ENCODE measurements at regions not wholly inside any gene's neighbourhood (a gene's known extent, or its start where the extent isn't known, plus 50 kb on each side); places are given as distances from the start of the nearest gene placed in this dataset.

- peak in 1 of 3 donors; percentile 4 for DNase-seq
- Histone ChIP-seq H3K4me1 (ENCODE audit: control insufficient read depth in 5 of 5, insufficient read depth in 5 of 5, low read length in 5 of 5) (peaks cover 0 to 4% (median 0%) of the 10 kb centered on the region in 5 donors), H3K27me3 (ENCODE audit: control insufficient read depth in 3 of 3, insufficient read depth in 3 of 3, low read length in 2 of 3) (no peaks in the 10 kb centered on the region), H3K27ac (ENCODE audit: low read depth in 1 of 2, low read length in 1 of 2) (no peak overlapping the region), H3K4me3 (no peak overlapping the region), H3K9ac (ENCODE audit: insufficient read depth in 1 of 2, low read length in 2 of 2) (no peak overlapping the region), H3K36me3 (ENCODE audit: control insufficient read depth in 4 of 4, insufficient read depth in 4 of 4, low read length in 4 of 4) (no peaks in the 10 kb centered on the region), H3K9me3 (ENCODE audit: control insufficient read depth in 4 of 4, insufficient read depth in 3 of 4, low read length in 3 of 4) (no peaks in the 10 kb centered on the region)
- 72 to 80% methylated on average over 6 of the region's 6 CpGs for WGBS, 2 donors
- TF ChIP-seq CTCF (IDR thresholded peaks at IDR 0.05; ENCODE audit: control extremely low read depth, extremely low read depth) = no peak
- no peak for ATAC-seq (ENCODE audit: insufficient read depth, low FRiP score)
These were observed 65.5 kb upstream of the NRIP1 start for GRCh38 chr21:15130326-15130725.

GRCh38 chr21:15130751-15131150 is 66.0 kb upstream of the NRIP1 start:
- Histone ChIP-seq H3K27me3 (ENCODE audit: control insufficient read depth in 3 of 3, insufficient read depth in 3 of 3, low read length in 2 of 3) (no peaks in the 10 kb centered on the region), H3K36me3 (ENCODE audit: control insufficient read depth in 4 of 4, insufficient read depth in 4 of 4, low read length in 4 of 4) (no peaks in the 10 kb centered on the region), H3K9ac (ENCODE audit: insufficient read depth in 1 of 2, low read length in 2 of 2) (no peak overlapping the region), H3K9me3 (ENCODE audit: control insufficient read depth in 4 of 4, insufficient read depth in 3 of 4, low read length in 3 of 4) (no peaks in the 10 kb centered on the region), H3K4me1 (ENCODE audit: control insufficient read depth in 5 of 5, insufficient read depth in 5 of 5, low read length in 5 of 5) (peaks cover 0 to 4% (median 0%) of the 10 kb centered on the region in 5 donors), H3K27ac (ENCODE audit: low read depth in 1 of 2, low read length in 1 of 2) (no peak overlapping the region), H3K4me3 (no peak overlapping the region)
- DNase-seq = no peak
- 54 to 74% methylated on average over 1 of the region's 1 CpG for WGBS, 2 donors
- ATAC-seq (ENCODE audit: insufficient read depth, low FRiP score) = no peak
- TF ChIP-seq CTCF (IDR thresholded peaks at IDR 0.05; ENCODE audit: control extremely low read depth, extremely low read depth) = no peak

- H3K36me3 ChIP-seq (ENCODE audit: control insufficient read depth in 4 of 4, insufficient read depth in 4 of 4, low read length in 4 of 4) = no peaks in the 10 kb centered on the region
- H3K9me3 ChIP-seq (ENCODE audit: control insufficient read depth in 4 of 4, insufficient read depth in 3 of 4, low read length in 3 of 4) = no peaks in the 10 kb centered on the region
- ATAC-seq (ENCODE audit: insufficient read depth, low FRiP score) (no peak), DNase-seq (no peak)
- H3K9ac ChIP-seq (ENCODE audit: insufficient read depth in 1 of 2, low read length in 2 of 2) = no peak overlapping the region
- H3K27me3 ChIP-seq (ENCODE audit: control insufficient read depth in 3 of 3, insufficient read depth in 3 of 3, low read length in 2 of 3) = peaks cover 0 to 1% (median 0%) of the 10 kb centered on the region in 3 donors
- no peak overlapping the region for H3K27ac ChIP-seq (ENCODE audit: low read depth in 1 of 2, low read length in 1 of 2)
- peaks cover 0 to 3% (median 0%) of the 10 kb centered on the region in 5 donors for H3K4me1 ChIP-seq (ENCODE audit: control insufficient read depth in 5 of 5, insufficient read depth in 5 of 5, low read length in 5 of 5)
- no peak overlapping the region for H3K4me3 ChIP-seq
- 97 to 98% methylated on average over 7 of the region's 7 CpGs for WGBS, 2 donors
- no peak for TF ChIP-seq CTCF (IDR thresholded peaks at IDR 0.05; ENCODE audit: control extremely low read depth, extremely low read depth)
These were observed 68.0 kb upstream of the NRIP1 start for GRCh38 chr21:15132781-15133180.

All from lung (tissue), 11 donors.